HL-60/S4 treated with retinoic acid at 250 ng/mL for 4 days and 3 days (cell line): ENCODE measurements at regions not wholly inside any gene's neighbourhood (a gene's known extent, or its start where the extent isn't known, plus 50 kb on each side); places are given as distances from the start of the nearest gene placed in this dataset.
"Not testable (repeated sequence)": the region's sequence is repeated elsewhere in the genome, so short reads cannot be mapped to it uniquely, and the experiment has no call there.

Source experiments
- in situ Hi-C: fragments of 300-500 bp; cut with MboI; formaldehyde crosslinking; loops from 2 replicates; pipeline ENCODE4 v1.7.0; 2022; ENCODE audit warnings: low sequenced_read_pairs

- in situ Hi-C loops, result no loop called here
These were observed 191.5 kb upstream of the CLINT1 start for GRCh38 chr5:158050421-158050820.

GRCh38 chr5:158049459-158049858 lies 190.5 kb upstream of the CLINT1 start:
- in situ Hi-C loops, result no loop called here

GRCh38 chr5:158045696-158046095 lies 186.8 kb upstream of the CLINT1 start:
- in situ Hi-C loops, result no loop called here

GRCh38 chr5:158039911-158040347 lies 181.0 kb upstream of the CLINT1 start:
- in situ Hi-C loops, result no loop called here

- in situ Hi-C loops, result no loop called here
These were observed 180.5 kb upstream of the CLINT1 start for GRCh38 chr5:158039441-158039840.

GRCh38 chr5:158036983-158037595 lies 178.1 kb upstream of the CLINT1 start:
- in situ Hi-C loops, result not testable (repeated sequence)

GRCh38 chr5:158034586-158034985 lies 175.6 kb upstream of the CLINT1 start:
- in situ Hi-C loops, result not testable (repeated sequence)

- in situ Hi-C loops, result no loop called here
These were observed 174.8 kb upstream of the CLINT1 start for GRCh38 chr5:158033724-158034123.

GRCh38 chr5:158033076-158033475 lies 174.1 kb upstream of the CLINT1 start:
- in situ Hi-C loops, result no loop called here

- in situ Hi-C loops, result no loop called here
These were observed 173.3 kb upstream of the CLINT1 start for GRCh38 chr5:158032246-158032645.

GRCh38 chr5:158027806-158028775 lies 169.1 kb upstream of the CLINT1 start:
- in situ Hi-C loops, result no loop called here

- in situ Hi-C loops, result no loop called here
These were observed 167.5 kb upstream of the CLINT1 start for GRCh38 chr5:158026304-158027031.

GRCh38 chr5:158023266-158023665 lies 164.3 kb upstream of the CLINT1 start:
- in situ Hi-C loops, result no loop called here

- in situ Hi-C loops, result no loop called here
These were observed 163.9 kb upstream of the CLINT1 start for GRCh38 chr5:158022837-158023236.

GRCh38 chr5:158022393-158022792 lies 163.4 kb upstream of the CLINT1 start:
- in situ Hi-C loops, result no loop called here

- in situ Hi-C loops, result no loop called here
These were observed 161.8 kb upstream of the CLINT1 start for GRCh38 chr5:158020555-158021418.

GRCh38 chr5:158017469-158017868 lies 158.5 kb upstream of the CLINT1 start:
- in situ Hi-C loops, result no loop called here

GRCh38 chr5:158014372-158014771 lies 155.4 kb upstream of the CLINT1 start:
- in situ Hi-C loops, result no loop called here

- in situ Hi-C loops, result no loop called here
These were observed 155.0 kb upstream of the CLINT1 start for GRCh38 chr5:158013939-158014338.

GRCh38 chr5:158013303-158013702 lies 154.4 kb upstream of the CLINT1 start:
- in situ Hi-C loops, result no loop called here
